WTC11 (cell line): ENCODE measurements at regions not wholly inside any gene's neighbourhood (a gene's known extent, or its start where the extent isn't known, plus 50 kb on each side); places are given as distances from the start of the nearest gene placed in this dataset.

Experiments used
- ATAC-seq: fragments of 200-7000 bp; cut with Tn5 transposase; 2 replicates; pipeline ENCODE4 v1.10.0; 2021; ENCODE audit warnings: mild to moderate bottlenecking, moderate library complexity
- CTCF ChIA-PET: fragments of 300-600 bp; sonication (Branson Sonifier 250); formaldehyde crosslinking; loops from one replicate; lab custom pipeline; 2021; ENCODE audit warnings: antibody characterized with exemption; lab: Charles Lee
- POLR2A ChIA-PET: fragments of 350-600 bp; sonication (Branson Sonifier 250); formaldehyde crosslinking; loops from one replicate; lab custom pipeline; 2021; ENCODE audit warnings: antibody characterized with exemption; lab: Charles Lee
- DNase-seq: peaks from one replicate; pipeline ENCODE4 v3.0.0; 2021; ENCODE audit warnings: low spot score
- H3K27ac Mint-ChIP-seq: 2 replicates; pipeline ENCODE4 v1.8.0; 2021; ENCODE audit warnings: mixed read lengths
- H3K27me3 Mint-ChIP-seq: 2 replicates; pipeline ENCODE4 v1.8.0; 2021; ENCODE audit warnings: low read depth, mild to moderate bottlenecking, moderate library complexity, mixed read lengths
- H3K36me3 Mint-ChIP-seq: 2 replicates; pipeline ENCODE4 v1.8.0; 2021; ENCODE audit warnings: mixed read lengths
- H3K4me1 Mint-ChIP-seq: 2 replicates; pipeline ENCODE4 v1.8.0; 2022; ENCODE audit warnings: mixed read lengths
- H3K4me3 Mint-ChIP-seq: 2 replicates; pipeline ENCODE4 v1.8.0; 2021; ENCODE audit warnings: mild to moderate bottlenecking, moderate library complexity, mixed read lengths
- H3K9me3 Mint-ChIP-seq: 2 replicates; pipeline ENCODE4 v1.8.0; 2021; ENCODE audit warnings: mixed read lengths
- FOXP1 ChIP-seq: sonication (generic); formaldehyde crosslinking; IDR thresholded peaks from 2 replicates; pipeline ENCODE4 v1.8.0; 2022; ENCODE audit warnings: missing genetic modification reagents, mild to moderate bottlenecking, moderate library complexity, borderline replicate concordance
- GRHL2 ChIP-seq: fragments of 250-450 bp; sonication (Bioruptor Pico); IDR thresholded peaks from 2 replicates; pipeline ENCODE4 v1.8.0; 2022; ENCODE audit warnings: mild to moderate bottlenecking, moderate library complexity; ENCODE audit not compliant: insufficient replicate concordance, severe bottlenecking
- MXD4 ChIP-seq: fragments of 250-450 bp; sonication (Bioruptor Pico); IDR thresholded peaks from 2 replicates; pipeline ENCODE4 v1.8.0; 2021; ENCODE audit warnings: mild to moderate bottlenecking, moderate library complexity, borderline replicate concordance
- NR3C1 ChIP-seq: sonication (generic); formaldehyde crosslinking; conservative IDR thresholded peaks from 2 replicates; pipeline ENCODE4 v1.8.1; 2023; ENCODE audit warnings: low read depth, mild to moderate bottlenecking, missing genetic modification reagents
- PRRX2 ChIP-seq: fragments of 250-450 bp; sonication (Bioruptor Pico); IDR thresholded peaks from 2 replicates; pipeline ENCODE4 v1.8.0; 2021; ENCODE audit warnings: mild to moderate bottlenecking
- SOX15 ChIP-seq: fragments of 250-450 bp; sonication (Bioruptor Pico); IDR thresholded peaks from 2 replicates; pipeline ENCODE4 v1.9.0; 2021; ENCODE audit warnings: mild to moderate bottlenecking
- ZBTB21 ChIP-seq: sonication (generic); formaldehyde crosslinking; IDR thresholded peaks from 2 replicates; pipeline ENCODE4 v1.8.1; 2023; ENCODE audit warnings: mild to moderate bottlenecking, missing genetic modification reagents, borderline replicate concordance
- ZNF121 ChIP-seq: sonication (generic); formaldehyde crosslinking; IDR thresholded peaks from 2 replicates; pipeline ENCODE4 v1.8.0; 2023; ENCODE audit warnings: missing genetic modification reagents
- ZNF232 ChIP-seq: sonication (generic); formaldehyde crosslinking; IDR thresholded peaks from 2 replicates; pipeline ENCODE4 v1.8.0; 2022; ENCODE audit warnings: mild to moderate bottlenecking, missing genetic modification reagents
- ZNF317 ChIP-seq: sonication (generic); formaldehyde crosslinking; IDR thresholded peaks from 2 replicates; pipeline ENCODE4 v1.8.1; 2023; ENCODE audit warnings: low read depth, mild to moderate bottlenecking, moderate library complexity, missing genetic modification reagents, borderline replicate concordance
- TF ChIP-seq, protein P1 (sequence below): sonication (generic); formaldehyde crosslinking; IDR thresholded peaks from 2 replicates; pipeline ENCODE4 v1.8.0; 2022; ENCODE audit warnings: mild to moderate bottlenecking, missing genetic modification reagents
- TF ChIP-seq, protein P2 (sequence below): sonication (generic); formaldehyde crosslinking; IDR thresholded peaks from 2 replicates; pipeline ENCODE4 v1.8.1; 2022; ENCODE audit warnings: mild to moderate bottlenecking, moderate library complexity, missing genetic modification reagents
- TF ChIP-seq, protein P3 (sequence below): sonication (generic); formaldehyde crosslinking; IDR thresholded peaks from 2 replicates; pipeline ENCODE4 v1.8.1; 2022; ENCODE audit warnings: low read depth, mild to moderate bottlenecking, moderate library complexity, missing genetic modification reagents, borderline replicate concordance
- TF ChIP-seq, protein P4 (sequence below): sonication (generic); formaldehyde crosslinking; conservative IDR thresholded peaks from 2 replicates; pipeline ENCODE4 v1.8.1; 2022; ENCODE audit warnings: mild to moderate bottlenecking, missing genetic modification reagents
- TF ChIP-seq, protein P5 (sequence below): fragments of 250-450 bp; sonication (Bioruptor Pico); IDR thresholded peaks from 2 replicates; pipeline ENCODE4 v1.8.0; 2021; ENCODE audit warnings: mild to moderate bottlenecking
- TF ChIP-seq, protein P6 (sequence below): sonication (generic); formaldehyde crosslinking; IDR thresholded peaks from 2 replicates; pipeline ENCODE4 v1.8.1; 2023; ENCODE audit warnings: mild to moderate bottlenecking, missing genetic modification reagents
- TF ChIP-seq, protein P7 (sequence below): sonication (generic); formaldehyde crosslinking; IDR thresholded peaks from 2 replicates; pipeline ENCODE4 v1.8.0; 2023; ENCODE audit warnings: mild to moderate bottlenecking, missing genetic modification reagents
- TF ChIP-seq, protein P8 (sequence below): fragments of 250-450 bp; sonication (Bioruptor Pico); IDR thresholded peaks from 2 replicates; pipeline ENCODE4 v1.9.0; 2021; ENCODE audit warnings: mild to moderate bottlenecking, borderline replicate concordance

DNA sequence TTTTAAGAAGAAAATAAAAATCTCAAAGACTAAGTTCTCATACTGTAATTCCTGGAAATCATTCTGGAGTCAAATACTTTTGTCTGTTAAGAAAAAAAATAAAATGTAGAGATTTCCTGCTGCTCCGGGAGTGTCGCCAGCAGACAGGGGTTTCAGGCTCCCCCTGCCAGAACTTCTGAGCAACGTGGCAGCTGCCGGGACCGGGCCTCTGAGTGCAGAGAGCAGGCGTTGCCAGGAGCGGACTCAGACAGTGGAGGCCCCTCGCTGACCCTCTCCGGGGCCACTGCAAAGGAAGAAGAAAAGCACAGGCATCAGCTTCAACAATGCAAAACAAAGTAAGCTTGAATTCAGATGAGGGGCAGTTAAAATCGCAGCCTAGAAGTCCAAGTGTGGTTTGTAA, 95.5 kb downstream of the THBS2 start:
- TF ChIP-seq MXD4 = no peak
- TF ChIP-seq, all 79 proteins: peak for 0
- Mint-ChIP-seq H3K36me3 (0 out of 2 replicates have a peak, but pooled peaks cover 3% of the 10 kb centered on the region), H3K4me3 (no peak overlapping the region), H3K27ac (no peak overlapping the region), H3K27me3 (no peaks in the 10 kb centered on the region), H3K9me3 (peaks cover 15% of the 10 kb centered on the region), H3K4me1 (peaks cover 7% of the 10 kb centered on the region; the same call in 1 of the 2 replicates)
- DNase-seq (no peak), ATAC-seq (no peak)
- ChIA-PET CTCF (no interaction called here), POLR2A (no interaction called here)

DNA sequence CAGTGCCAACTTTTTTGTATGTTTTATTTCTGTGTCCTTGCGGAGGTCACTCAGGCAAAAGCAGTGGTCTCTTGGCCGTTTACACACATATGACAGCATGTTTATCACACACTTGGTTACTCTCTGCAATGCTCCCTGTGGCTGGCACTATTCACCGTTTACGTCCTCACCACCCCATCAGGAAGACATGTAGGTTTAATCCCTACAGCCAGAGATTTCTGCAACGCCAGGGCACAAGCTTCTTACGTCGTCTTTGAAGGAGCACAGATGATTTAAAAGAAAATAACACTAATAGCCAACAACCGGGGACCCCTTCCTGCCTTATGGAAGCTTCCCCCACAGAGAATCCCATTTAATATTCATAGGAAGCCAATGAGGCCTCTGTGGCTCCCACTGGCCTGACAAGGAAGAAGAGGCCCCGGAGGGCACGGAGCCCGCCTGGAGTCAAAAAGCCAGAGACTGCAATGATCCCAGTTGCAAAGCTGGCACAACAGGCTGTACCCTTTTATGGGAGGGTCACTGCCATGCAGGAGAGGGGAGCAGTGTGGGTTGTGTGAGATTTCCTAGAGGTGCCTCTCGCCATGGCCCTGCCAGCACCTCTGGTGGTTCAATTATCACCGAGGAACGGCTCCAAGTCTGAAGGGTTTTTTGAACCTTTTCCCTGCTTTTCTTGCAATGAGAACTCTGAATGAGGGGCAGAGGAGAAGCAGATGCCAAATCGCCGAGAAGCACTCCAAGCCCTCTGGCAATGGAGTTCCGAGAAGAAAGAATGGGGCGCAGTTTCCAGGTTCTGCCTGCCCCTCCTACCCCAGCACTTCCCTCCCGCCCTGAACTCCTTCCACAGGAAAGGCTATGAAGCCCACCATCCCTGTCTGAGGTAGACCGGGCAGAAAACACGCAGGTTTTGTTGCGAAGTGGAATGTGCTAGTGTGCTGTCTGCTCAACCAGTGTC, 96.2 kb downstream of the THBS2 start:
- ATAC-seq = no peak

More for the DNA sequence above, 96.2 kb downstream of the THBS2 start:
- TF ChIP-seq, protein P1, sequence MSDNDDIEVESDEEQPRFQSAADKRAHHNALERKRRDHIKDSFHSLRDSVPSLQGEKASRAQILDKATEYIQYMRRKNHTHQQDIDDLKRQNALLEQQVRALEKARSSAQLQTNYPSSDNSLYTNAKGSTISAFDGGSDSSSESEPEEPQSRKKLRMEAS = no peak
- TF ChIP-seq PRRX2 (CRISPR knock-in tag) (no peak), ZNF232 (CRISPR knock-in tag) (no peak), ZBTB21 (CRISPR knock-in tag) (no peak), NR3C1 (CRISPR knock-in tag) (no peak), GRHL2 (CRISPR knock-in tag) (no peak), ZNF317 (CRISPR knock-in tag) (no peak), ZNF121 (CRISPR knock-in tag) (no peak), FOXP1 (CRISPR knock-in tag) (no peak), SOX15 (CRISPR knock-in tag) (no peak)
- TF ChIP-seq, protein P2, sequence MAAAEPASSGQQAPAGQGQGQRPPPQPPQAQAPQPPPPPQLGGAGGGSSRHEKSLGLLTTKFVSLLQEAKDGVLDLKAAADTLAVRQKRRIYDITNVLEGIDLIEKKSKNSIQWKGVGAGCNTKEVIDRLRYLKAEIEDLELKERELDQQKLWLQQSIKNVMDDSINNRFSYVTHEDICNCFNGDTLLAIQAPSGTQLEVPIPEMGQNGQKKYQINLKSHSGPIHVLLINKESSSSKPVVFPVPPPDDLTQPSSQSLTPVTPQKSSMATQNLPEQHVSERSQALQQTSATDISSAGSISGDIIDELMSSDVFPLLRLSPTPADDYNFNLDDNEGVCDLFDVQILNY (CRISPR knock-in tag) = no peak
- TF ChIP-seq, protein P3, sequence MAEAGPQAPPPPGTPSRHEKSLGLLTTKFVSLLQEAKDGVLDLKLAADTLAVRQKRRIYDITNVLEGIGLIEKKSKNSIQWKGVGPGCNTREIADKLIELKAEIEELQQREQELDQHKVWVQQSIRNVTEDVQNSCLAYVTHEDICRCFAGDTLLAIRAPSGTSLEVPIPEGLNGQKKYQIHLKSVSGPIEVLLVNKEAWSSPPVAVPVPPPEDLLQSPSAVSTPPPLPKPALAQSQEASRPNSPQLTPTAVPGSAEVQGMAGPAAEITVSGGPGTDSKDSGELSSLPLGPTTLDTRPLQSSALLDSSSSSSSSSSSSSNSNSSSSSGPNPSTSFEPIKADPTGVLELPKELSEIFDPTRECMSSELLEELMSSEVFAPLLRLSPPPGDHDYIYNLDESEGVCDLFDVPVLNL = no peak
- TF ChIP-seq, protein P4, sequence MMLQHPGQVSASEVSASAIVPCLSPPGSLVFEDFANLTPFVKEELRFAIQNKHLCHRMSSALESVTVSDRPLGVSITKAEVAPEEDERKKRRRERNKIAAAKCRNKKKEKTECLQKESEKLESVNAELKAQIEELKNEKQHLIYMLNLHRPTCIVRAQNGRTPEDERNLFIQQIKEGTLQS = no peak
- TF ChIP-seq, protein P5, sequence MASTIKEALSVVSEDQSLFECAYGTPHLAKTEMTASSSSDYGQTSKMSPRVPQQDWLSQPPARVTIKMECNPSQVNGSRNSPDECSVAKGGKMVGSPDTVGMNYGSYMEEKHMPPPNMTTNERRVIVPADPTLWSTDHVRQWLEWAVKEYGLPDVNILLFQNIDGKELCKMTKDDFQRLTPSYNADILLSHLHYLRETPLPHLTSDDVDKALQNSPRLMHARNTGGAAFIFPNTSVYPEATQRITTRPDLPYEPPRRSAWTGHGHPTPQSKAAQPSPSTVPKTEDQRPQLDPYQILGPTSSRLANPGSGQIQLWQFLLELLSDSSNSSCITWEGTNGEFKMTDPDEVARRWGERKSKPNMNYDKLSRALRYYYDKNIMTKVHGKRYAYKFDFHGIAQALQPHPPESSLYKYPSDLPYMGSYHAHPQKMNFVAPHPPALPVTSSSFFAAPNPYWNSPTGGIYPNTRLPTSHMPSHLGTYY = no peak
- TF ChIP-seq, protein P6, sequence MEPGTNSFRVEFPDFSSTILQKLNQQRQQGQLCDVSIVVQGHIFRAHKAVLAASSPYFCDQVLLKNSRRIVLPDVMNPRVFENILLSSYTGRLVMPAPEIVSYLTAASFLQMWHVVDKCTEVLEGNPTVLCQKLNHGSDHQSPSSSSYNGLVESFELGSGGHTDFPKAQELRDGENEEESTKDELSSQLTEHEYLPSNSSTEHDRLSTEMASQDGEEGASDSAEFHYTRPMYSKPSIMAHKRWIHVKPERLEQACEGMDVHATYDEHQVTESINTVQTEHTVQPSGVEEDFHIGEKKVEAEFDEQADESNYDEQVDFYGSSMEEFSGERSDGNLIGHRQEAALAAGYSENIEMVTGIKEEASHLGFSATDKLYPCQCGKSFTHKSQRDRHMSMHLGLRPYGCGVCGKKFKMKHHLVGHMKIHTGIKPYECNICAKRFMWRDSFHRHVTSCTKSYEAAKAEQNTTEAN = no peak
- TF ChIP-seq, protein P7, sequence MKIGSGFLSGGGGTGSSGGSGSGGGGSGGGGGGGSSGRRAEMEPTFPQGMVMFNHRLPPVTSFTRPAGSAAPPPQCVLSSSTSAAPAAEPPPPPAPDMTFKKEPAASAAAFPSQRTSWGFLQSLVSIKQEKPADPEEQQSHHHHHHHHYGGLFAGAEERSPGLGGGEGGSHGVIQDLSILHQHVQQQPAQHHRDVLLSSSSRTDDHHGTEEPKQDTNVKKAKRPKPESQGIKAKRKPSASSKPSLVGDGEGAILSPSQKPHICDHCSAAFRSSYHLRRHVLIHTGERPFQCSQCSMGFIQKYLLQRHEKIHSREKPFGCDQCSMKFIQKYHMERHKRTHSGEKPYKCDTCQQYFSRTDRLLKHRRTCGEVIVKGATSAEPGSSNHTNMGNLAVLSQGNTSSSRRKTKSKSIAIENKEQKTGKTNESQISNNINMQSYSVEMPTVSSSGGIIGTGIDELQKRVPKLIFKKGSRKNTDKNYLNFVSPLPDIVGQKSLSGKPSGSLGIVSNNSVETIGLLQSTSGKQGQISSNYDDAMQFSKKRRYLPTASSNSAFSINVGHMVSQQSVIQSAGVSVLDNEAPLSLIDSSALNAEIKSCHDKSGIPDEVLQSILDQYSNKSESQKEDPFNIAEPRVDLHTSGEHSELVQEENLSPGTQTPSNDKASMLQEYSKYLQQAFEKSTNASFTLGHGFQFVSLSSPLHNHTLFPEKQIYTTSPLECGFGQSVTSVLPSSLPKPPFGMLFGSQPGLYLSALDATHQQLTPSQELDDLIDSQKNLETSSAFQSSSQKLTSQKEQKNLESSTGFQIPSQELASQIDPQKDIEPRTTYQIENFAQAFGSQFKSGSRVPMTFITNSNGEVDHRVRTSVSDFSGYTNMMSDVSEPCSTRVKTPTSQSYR = no peak
- TF ChIP-seq, protein P8, sequence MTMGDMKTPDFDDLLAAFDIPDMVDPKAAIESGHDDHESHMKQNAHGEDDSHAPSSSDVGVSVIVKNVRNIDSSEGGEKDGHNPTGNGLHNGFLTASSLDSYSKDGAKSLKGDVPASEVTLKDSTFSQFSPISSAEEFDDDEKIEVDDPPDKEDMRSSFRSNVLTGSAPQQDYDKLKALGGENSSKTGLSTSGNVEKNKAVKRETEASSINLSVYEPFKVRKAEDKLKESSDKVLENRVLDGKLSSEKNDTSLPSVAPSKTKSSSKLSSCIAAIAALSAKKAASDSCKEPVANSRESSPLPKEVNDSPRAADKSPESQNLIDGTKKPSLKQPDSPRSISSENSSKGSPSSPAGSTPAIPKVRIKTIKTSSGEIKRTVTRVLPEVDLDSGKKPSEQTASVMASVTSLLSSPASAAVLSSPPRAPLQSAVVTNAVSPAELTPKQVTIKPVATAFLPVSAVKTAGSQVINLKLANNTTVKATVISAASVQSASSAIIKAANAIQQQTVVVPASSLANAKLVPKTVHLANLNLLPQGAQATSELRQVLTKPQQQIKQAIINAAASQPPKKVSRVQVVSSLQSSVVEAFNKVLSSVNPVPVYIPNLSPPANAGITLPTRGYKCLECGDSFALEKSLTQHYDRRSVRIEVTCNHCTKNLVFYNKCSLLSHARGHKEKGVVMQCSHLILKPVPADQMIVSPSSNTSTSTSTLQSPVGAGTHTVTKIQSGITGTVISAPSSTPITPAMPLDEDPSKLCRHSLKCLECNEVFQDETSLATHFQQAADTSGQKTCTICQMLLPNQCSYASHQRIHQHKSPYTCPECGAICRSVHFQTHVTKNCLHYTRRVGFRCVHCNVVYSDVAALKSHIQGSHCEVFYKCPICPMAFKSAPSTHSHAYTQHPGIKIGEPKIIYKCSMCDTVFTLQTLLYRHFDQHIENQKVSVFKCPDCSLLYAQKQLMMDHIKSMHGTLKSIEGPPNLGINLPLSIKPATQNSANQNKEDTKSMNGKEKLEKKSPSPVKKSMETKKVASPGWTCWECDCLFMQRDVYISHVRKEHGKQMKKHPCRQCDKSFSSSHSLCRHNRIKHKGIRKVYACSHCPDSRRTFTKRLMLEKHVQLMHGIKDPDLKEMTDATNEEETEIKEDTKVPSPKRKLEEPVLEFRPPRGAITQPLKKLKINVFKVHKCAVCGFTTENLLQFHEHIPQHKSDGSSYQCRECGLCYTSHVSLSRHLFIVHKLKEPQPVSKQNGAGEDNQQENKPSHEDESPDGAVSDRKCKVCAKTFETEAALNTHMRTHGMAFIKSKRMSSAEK (CRISPR knock-in tag) = no peak
- Mint-ChIP-seq H3K27me3 (no peaks in the 10 kb centered on the region), H3K4me1 (peaks cover 7% of the 10 kb centered on the region; the same call in 1 of the 2 replicates), H3K27ac (no peak overlapping the region), H3K9me3 (peaks cover 15% of the 10 kb centered on the region), H3K36me3 (no peaks in the 10 kb centered on the region), H3K4me3 (no peak overlapping the region)
- CTCF ChIA-PET = no interaction called here
- POLR2A ChIA-PET = no interaction called here
- DNase-seq = no peak
